GM19372 (cell line): ENCODE measurements at regions not wholly inside any gene's neighbourhood (a gene's known extent, or its start where the extent isn't known, plus 50 kb on each side); places are given as distances from the start of the nearest gene placed in this dataset.

Experiments
- ATAC-seq: cut with Tn5 transposase; IDR thresholded peaks from one replicate; pipeline ENCODE4 v1.9.1; 2021; ENCODE audit warnings: mild to moderate bottlenecking, low read depth, moderate library complexity; ENCODE audit not compliant: unreplicated experiment

- ATAC-seq = no peak
Observed at GRCh38 chr2:42927334-42928160, 135.2 kb upstream of the HAAO start.

DNA sequence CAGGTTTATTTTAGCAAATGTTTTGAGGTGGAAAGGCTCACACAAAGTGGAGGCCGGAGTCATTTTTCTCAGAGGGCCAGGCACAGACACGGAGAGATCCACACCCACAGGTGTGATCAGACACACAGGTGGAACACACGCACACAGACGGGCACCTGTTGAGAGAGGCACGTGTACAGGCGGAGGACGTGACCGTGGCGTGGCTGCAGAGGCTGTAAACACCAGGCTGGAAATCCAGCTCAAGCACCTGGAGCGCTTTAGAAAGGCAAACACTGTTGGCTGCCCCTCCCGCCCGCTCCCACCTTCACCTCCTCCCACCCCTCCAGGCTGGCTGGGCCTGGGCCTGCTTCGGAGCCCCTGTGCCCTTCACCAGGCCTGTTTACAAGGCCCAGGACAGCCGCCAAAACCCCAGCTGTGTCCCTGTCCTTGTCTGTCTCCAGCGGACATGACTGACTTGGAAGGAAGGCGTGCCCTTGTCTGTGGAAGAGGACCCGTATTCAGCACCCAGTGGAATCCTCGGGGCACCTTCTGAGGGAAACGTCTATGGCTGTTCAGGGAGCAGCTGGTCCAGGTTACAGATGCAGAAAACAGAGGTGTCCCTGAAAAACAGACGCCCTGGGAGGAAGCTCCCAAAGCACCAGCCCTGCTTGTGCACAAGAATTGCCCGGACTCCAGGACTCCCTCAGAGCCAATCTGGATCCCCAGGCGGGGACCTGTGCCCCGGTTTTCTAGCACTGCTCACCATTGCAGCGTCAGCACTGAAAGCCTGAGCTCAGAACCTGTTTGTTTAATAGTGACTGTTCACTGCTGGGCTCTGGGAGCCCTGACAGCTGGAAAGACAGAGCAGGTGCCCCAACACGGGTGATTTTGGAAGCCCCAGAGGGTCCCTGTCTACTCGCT, 134.3 kb upstream of the HAAO start:
- ATAC-seq = no peak

GRCh38 chr2:42925742-42926433, 133.5 kb upstream of the HAAO start:
- ATAC-seq = no peak

- ATAC-seq = no peak
Observed at GRCh38 chr2:42924418-42924886, 132.1 kb upstream of the HAAO start.

GRCh38 chr2:42923580-42924417, 131.4 kb upstream of the HAAO start:
- no peak for ATAC-seq

DNA sequence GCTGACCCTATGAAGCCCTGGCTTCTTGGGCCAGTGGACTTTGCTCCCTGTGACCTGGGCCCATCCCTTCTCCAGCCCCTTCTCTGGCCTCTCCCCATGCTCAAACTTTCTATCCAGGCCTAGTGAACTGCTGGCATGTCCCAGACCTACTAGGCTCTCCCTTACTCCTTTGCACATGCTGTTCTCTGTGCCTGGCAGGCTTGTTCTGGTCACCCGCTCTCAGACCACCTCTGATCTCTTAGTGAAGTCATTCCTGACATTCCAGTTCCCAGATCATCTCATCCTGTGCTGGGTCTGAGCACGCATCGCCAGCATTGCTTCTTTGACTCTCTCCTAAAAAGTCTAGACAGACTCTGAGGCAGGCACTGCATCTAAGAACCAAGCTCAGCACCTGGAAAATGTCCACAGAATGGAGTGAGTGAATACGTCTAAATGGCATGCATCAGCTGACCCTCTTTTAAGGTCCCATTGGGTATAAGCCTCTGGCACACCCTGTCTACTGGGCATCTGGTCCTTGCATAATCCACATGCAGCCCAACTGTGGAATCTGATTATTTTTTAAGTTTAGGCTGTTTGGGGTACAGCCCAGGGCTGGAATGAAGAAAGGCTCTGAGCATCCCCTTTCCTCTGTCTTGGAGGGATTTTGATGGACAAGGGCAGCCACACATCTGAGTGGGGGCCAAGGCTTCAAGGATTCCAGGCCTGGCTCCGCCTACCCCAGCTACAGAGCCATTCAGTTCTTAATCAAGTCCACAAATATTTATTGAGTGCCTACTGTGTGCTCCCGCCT, 130.6 kb upstream of the HAAO start:
- ATAC-seq = no peak

DNA sequence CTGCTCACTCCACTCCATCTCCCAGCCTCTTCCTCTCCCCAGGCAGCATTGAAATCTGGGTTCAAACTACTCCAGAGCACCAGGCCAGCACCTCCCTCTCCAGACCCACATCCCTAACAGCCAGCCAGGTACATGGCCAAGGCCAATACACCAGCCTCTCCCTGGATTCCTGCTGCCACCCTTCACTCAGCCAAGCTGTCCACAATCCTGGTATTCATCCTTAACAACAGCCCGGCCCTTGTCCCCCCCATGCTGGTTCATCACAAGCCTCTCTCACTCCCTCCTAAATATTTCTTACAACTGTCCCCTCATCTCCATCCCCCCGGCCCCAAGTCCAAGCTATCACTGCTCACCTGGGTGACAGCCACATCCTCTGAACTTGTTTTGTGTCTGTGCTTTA, 129.9 kb upstream of the HAAO start:
- no peak for ATAC-seq

DNA sequence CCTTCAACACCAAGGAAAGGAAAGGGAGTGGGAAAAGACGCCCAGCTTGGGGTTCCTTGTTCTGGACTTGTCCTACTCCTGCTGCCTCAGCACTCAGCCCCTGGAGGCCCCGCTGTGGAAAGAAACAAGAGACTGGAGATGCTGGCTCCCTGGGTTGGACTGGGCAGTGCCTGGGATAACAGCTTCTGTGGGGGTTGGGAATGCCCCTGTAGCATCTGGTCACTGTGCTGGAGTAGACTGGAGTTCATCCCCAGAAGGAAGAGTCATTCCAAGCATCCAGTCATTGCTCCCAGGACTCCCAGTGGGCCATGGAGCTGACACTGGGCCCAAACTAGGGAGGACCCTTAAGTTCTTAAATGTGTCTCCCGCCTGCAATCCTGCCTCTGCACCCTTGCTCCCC, 129.3 kb upstream of the HAAO start:
- no peak for ATAC-seq

- ATAC-seq = no peak
Observed at GRCh38 chr2:42921147-42921520, 128.8 kb upstream of the HAAO start.

- no peak for ATAC-seq
Observed at GRCh38 chr2:42920446-42921146, 128.2 kb upstream of the HAAO start.

GRCh38 chr2:42918671-42919318, 126.4 kb upstream of the HAAO start:
- no peak for ATAC-seq

GRCh38 chr2:42918041-42918440, 125.7 kb upstream of the HAAO start:
- no peak for ATAC-seq

GRCh38 chr2:42917425-42917927, 125.1 kb upstream of the HAAO start:
- ATAC-seq = no peak

DNA sequence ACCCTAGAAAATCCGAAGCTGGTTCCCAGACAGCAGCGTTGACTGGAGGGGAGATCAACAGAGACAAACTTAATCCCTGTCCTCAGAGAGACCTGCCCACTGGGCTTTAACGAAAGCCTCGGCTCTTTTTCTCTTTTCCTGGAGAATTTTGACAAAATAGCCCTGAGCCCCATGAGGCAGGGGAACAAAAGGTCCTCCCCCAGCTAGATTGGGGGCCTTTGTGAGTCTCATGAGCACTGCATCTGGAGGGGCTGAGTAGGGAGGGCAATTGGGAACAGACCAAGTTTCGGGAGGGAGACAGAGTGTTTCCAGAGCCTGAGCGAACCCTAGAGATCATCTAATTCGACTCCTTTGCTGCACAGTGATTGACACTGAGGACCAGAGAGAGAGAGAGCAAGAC, 123.9 kb upstream of the HAAO start:
- ATAC-seq = no peak

GRCh38 chr2:42914860-42915259, 122.5 kb upstream of the HAAO start:
- ATAC-seq = no peak

- no peak for ATAC-seq
Observed at GRCh38 chr2:42914314-42914713, 121.9 kb upstream of the HAAO start.

DNA sequence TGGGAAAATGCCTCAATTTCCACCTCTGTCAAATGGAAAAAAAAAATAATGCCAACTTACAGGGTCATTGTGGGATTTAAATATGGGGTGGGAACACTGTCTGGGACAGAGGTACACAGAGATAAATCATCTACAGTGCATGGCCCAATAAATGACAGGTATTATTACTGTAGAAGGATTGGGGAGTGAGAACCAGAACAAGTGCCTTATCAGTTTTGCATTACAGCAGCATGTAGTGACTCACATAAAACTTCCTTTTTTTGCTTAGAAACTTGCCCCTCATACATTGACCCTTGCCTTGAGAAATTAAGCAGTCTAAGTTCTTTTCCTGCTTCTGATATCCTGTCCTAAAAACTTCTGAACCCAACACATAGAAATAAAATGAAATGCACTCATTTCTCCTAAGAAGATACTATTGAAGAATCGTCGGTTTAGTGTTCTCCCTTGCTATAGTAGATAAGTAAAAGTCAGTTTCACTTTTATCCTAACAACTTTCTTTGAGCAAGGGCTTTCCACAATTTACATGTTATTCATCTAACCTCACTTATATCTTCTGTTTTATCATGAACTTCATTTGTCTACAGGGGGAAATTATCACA, 121.0 kb upstream of the HAAO start:
- no peak for ATAC-seq
